HL-60 (cell line): ENCODE measurements at regions not wholly inside any gene's neighbourhood (a gene's known extent, or its start where the extent isn't known, plus 50 kb on each side); places are given as distances from the start of the nearest gene placed in this dataset.

ENCODE experiments used
- GABPA ChIP-seq: IDR thresholded peaks from 2 replicates; pipeline ENCODE4 v1.6.1; 2012; ENCODE audit warnings: low read depth
- POLR2AphosphoS5 ChIP-seq: IDR thresholded peaks from 2 replicates; pipeline ENCODE4 v1.6.1; 2012; ENCODE audit warnings: low read depth
- TF ChIP-seq, protein P1 (sequence below): IDR thresholded peaks from one replicate; pipeline ENCODE4 v1.5.1; 2011; ENCODE audit warnings: low read length, control low read depth, inconsistent platforms; ENCODE audit not compliant: insufficient read depth
- TF ChIP-seq, protein P2 (sequence below): IDR thresholded peaks from 2 replicates; pipeline ENCODE4 v1.6.1; 2012; ENCODE audit warnings: low read depth; ENCODE audit not compliant: insufficient replicate concordance

DNA sequence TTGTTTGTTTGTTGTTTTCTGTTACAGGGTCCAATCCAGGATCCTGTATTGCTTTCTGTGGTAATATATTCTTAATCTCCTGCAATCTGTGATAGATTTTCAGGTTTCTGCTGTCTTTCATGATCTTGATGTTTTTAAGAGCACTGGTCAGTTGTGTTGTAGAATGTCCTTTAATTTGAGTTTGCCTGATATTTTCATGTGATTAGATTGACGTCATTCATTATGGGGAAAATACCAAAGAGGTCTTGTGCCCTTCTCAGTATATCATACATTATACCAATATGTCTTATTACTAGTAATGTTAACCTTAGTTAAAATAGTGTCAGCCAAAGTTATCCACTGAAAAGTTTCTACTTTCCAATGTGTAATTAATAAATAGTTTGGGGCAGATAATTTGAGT, 929.3 kb downstream of the PCDH19 start:
- TF ChIP-seq, protein P1, sequence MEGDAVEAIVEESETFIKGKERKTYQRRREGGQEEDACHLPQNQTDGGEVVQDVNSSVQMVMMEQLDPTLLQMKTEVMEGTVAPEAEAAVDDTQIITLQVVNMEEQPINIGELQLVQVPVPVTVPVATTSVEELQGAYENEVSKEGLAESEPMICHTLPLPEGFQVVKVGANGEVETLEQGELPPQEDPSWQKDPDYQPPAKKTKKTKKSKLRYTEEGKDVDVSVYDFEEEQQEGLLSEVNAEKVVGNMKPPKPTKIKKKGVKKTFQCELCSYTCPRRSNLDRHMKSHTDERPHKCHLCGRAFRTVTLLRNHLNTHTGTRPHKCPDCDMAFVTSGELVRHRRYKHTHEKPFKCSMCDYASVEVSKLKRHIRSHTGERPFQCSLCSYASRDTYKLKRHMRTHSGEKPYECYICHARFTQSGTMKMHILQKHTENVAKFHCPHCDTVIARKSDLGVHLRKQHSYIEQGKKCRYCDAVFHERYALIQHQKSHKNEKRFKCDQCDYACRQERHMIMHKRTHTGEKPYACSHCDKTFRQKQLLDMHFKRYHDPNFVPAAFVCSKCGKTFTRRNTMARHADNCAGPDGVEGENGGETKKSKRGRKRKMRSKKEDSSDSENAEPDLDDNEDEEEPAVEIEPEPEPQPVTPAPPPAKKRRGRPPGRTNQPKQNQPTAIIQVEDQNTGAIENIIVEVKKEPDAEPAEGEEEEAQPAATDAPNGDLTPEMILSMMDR: no peak
- TF ChIP-seq POLR2AphosphoS5: no peak
- no peak for TF ChIP-seq GABPA
- TF ChIP-seq, protein P2, sequence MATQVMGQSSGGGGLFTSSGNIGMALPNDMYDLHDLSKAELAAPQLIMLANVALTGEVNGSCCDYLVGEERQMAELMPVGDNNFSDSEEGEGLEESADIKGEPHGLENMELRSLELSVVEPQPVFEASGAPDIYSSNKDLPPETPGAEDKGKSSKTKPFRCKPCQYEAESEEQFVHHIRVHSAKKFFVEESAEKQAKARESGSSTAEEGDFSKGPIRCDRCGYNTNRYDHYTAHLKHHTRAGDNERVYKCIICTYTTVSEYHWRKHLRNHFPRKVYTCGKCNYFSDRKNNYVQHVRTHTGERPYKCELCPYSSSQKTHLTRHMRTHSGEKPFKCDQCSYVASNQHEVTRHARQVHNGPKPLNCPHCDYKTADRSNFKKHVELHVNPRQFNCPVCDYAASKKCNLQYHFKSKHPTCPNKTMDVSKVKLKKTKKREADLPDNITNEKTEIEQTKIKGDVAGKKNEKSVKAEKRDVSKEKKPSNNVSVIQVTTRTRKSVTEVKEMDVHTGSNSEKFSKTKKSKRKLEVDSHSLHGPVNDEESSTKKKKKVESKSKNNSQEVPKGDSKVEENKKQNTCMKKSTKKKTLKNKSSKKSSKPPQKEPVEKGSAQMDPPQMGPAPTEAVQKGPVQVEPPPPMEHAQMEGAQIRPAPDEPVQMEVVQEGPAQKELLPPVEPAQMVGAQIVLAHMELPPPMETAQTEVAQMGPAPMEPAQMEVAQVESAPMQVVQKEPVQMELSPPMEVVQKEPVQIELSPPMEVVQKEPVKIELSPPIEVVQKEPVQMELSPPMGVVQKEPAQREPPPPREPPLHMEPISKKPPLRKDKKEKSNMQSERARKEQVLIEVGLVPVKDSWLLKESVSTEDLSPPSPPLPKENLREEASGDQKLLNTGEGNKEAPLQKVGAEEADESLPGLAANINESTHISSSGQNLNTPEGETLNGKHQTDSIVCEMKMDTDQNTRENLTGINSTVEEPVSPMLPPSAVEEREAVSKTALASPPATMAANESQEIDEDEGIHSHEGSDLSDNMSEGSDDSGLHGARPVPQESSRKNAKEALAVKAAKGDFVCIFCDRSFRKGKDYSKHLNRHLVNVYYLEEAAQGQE: no peak
